ENCODE measurements at regions not wholly inside any gene's neighbourhood (a gene's known extent, or its start where the extent isn't known, plus 50 kb on each side); places are given as distances from the start of the nearest gene placed in this dataset.

GRCh38 chr9:80114241-80114640 lies 542.5 kb downstream of the TLE4 start:
- H3K9me3 ChIP-seq (ENCODE audit: control insufficient read depth, insufficient read depth, low read depth, low read length) = no peaks in the 10 kb centered on the region

GRCh38 chr9:80107931-80108660 lies 536.3 kb downstream of the TLE4 start:
- H3K27ac ChIP-seq (ENCODE audit: low read depth, low read length) = no peak overlapping the region
- no peaks in the 10 kb centered on the region for H3K27me3 ChIP-seq (ENCODE audit: control insufficient read depth, insufficient read depth, low read length)
- no peaks in the 10 kb centered on the region for H3K9me3 ChIP-seq (ENCODE audit: control insufficient read depth, insufficient read depth, low read depth, low read length)
- no peak overlapping the region for H3K9ac ChIP-seq (ENCODE audit: low read length)
- H3K4me3 ChIP-seq (ENCODE audit: low read depth, low read length) = no peak overlapping the region
- H3K4me1 ChIP-seq (ENCODE audit: control insufficient read depth, insufficient read depth, low read length) = no peaks in the 10 kb centered on the region
- H3K36me3 ChIP-seq (ENCODE audit: control insufficient read depth, insufficient read depth, low read length) = no peaks in the 10 kb centered on the region

More at GRCh38 chr9:80114241-80114640, 542.5 kb downstream of the TLE4 start:
- Histone ChIP-seq H3K27ac (ENCODE audit: low read depth, low read length) (no peak overlapping the region), H3K4me3 (ENCODE audit: low read depth, low read length) (no peak overlapping the region), H3K4me1 (ENCODE audit: control insufficient read depth, insufficient read depth, low read length) (no peaks in the 10 kb centered on the region), H3K27me3 (ENCODE audit: control insufficient read depth, insufficient read depth, low read length) (no peaks in the 10 kb centered on the region), H3K9ac (ENCODE audit: low read length) (no peak overlapping the region), H3K36me3 (ENCODE audit: control insufficient read depth, insufficient read depth, low read length) (no peaks in the 10 kb centered on the region)

- no peak overlapping the region for H3K4me3 ChIP-seq (ENCODE audit: low read depth, low read length)
Observed at GRCh38 chr9:80097476-80097875, 525.7 kb downstream of the TLE4 start.

GRCh38 chr9:80094176-80094771 lies 522.5 kb downstream of the TLE4 start:
- no peak overlapping the region for H3K27ac ChIP-seq (ENCODE audit: low read depth, low read length)
- H3K4me3 ChIP-seq (ENCODE audit: low read depth, low read length) = no peak overlapping the region
- H3K36me3 ChIP-seq (ENCODE audit: control insufficient read depth, insufficient read depth, low read length) = no peaks in the 10 kb centered on the region
- H3K4me1 ChIP-seq (ENCODE audit: control insufficient read depth, insufficient read depth, low read length) = no peaks in the 10 kb centered on the region
- H3K9me3 ChIP-seq (ENCODE audit: control insufficient read depth, insufficient read depth, low read depth, low read length) = no peaks in the 10 kb centered on the region; the same call in 1 of the 2 replicates
- no peaks in the 10 kb centered on the region for H3K27me3 ChIP-seq (ENCODE audit: control insufficient read depth, insufficient read depth, low read length)
- no peak overlapping the region for H3K9ac ChIP-seq (ENCODE audit: low read length)

More at GRCh38 chr9:80097476-80097875, 525.7 kb downstream of the TLE4 start:
- no peaks in the 10 kb centered on the region for H3K27me3 ChIP-seq (ENCODE audit: control insufficient read depth, insufficient read depth, low read length)
- H3K27ac ChIP-seq (ENCODE audit: low read depth, low read length) = no peak overlapping the region
- no peaks in the 10 kb centered on the region for H3K4me1 ChIP-seq (ENCODE audit: control insufficient read depth, insufficient read depth, low read length)
- peaks cover 4% of the 10 kb centered on the region; the same call in 1 of the 2 replicates for H3K9me3 ChIP-seq (ENCODE audit: control insufficient read depth, insufficient read depth, low read depth, low read length)
- no peaks in the 10 kb centered on the region for H3K36me3 ChIP-seq (ENCODE audit: control insufficient read depth, insufficient read depth, low read length)
- no peak overlapping the region for H3K9ac ChIP-seq (ENCODE audit: low read length)

GRCh38 chr9:80093695-80094094 lies 521.9 kb downstream of the TLE4 start:
- Histone ChIP-seq H3K9me3 (ENCODE audit: control insufficient read depth, insufficient read depth, low read depth, low read length) (no peaks in the 10 kb centered on the region; the same call in 1 of the 2 replicates), H3K27ac (ENCODE audit: low read depth, low read length) (no peak overlapping the region), H3K4me1 (ENCODE audit: control insufficient read depth, insufficient read depth, low read length) (no peaks in the 10 kb centered on the region), H3K36me3 (ENCODE audit: control insufficient read depth, insufficient read depth, low read length) (no peaks in the 10 kb centered on the region), H3K9ac (ENCODE audit: low read length) (no peak overlapping the region), H3K27me3 (ENCODE audit: control insufficient read depth, insufficient read depth, low read length) (no peaks in the 10 kb centered on the region), H3K4me3 (ENCODE audit: low read depth, low read length) (no peak overlapping the region)

- Histone ChIP-seq H3K9me3 (ENCODE audit: control insufficient read depth, insufficient read depth, low read depth, low read length) (no peaks in the 10 kb centered on the region; the same call in 1 of the 2 replicates), H3K36me3 (ENCODE audit: control insufficient read depth, insufficient read depth, low read length) (no peaks in the 10 kb centered on the region), H3K27me3 (ENCODE audit: control insufficient read depth, insufficient read depth, low read length) (no peaks in the 10 kb centered on the region), H3K9ac (ENCODE audit: low read length) (no peak overlapping the region), H3K4me3 (ENCODE audit: low read depth, low read length) (no peak overlapping the region), H3K27ac (ENCODE audit: low read depth, low read length) (no peak overlapping the region), H3K4me1 (ENCODE audit: control insufficient read depth, insufficient read depth, low read length) (no peaks in the 10 kb centered on the region)
Observed at GRCh38 chr9:80091526-80091925, 519.8 kb downstream of the TLE4 start.

GRCh38 chr9:80090317-80090716 lies 518.6 kb downstream of the TLE4 start:
- H3K4me3 ChIP-seq (ENCODE audit: low read depth, low read length) = no peak overlapping the region
- H3K36me3 ChIP-seq (ENCODE audit: control insufficient read depth, insufficient read depth, low read length) = no peaks in the 10 kb centered on the region
- no peak overlapping the region for H3K9ac ChIP-seq (ENCODE audit: low read length)
- H3K4me1 ChIP-seq (ENCODE audit: control insufficient read depth, insufficient read depth, low read length) = no peaks in the 10 kb centered on the region
- no peaks in the 10 kb centered on the region for H3K9me3 ChIP-seq (ENCODE audit: control insufficient read depth, insufficient read depth, low read depth, low read length)
- no peak overlapping the region for H3K27ac ChIP-seq (ENCODE audit: low read depth, low read length)
- no peaks in the 10 kb centered on the region for H3K27me3 ChIP-seq (ENCODE audit: control insufficient read depth, insufficient read depth, low read length)

GRCh38 chr9:80086822-80087345 lies 515.1 kb downstream of the TLE4 start:
- Histone ChIP-seq H3K27ac (ENCODE audit: low read depth, low read length) (no peak overlapping the region), H3K9me3 (ENCODE audit: control insufficient read depth, insufficient read depth, low read depth, low read length) (no peaks in the 10 kb centered on the region), H3K4me3 (ENCODE audit: low read depth, low read length) (no peak overlapping the region), H3K27me3 (ENCODE audit: control insufficient read depth, insufficient read depth, low read length) (no peaks in the 10 kb centered on the region), H3K9ac (ENCODE audit: low read length) (no peak overlapping the region), H3K4me1 (ENCODE audit: control insufficient read depth, insufficient read depth, low read length) (no peaks in the 10 kb centered on the region), H3K36me3 (ENCODE audit: control insufficient read depth, insufficient read depth, low read length) (no peaks in the 10 kb centered on the region)

- Histone ChIP-seq H3K27ac (ENCODE audit: low read depth, low read length) (no peak overlapping the region), H3K36me3 (ENCODE audit: control insufficient read depth, insufficient read depth, low read length) (no peaks in the 10 kb centered on the region), H3K9ac (ENCODE audit: low read length) (no peak overlapping the region), H3K4me1 (ENCODE audit: control insufficient read depth, insufficient read depth, low read length) (no peaks in the 10 kb centered on the region), H3K9me3 (ENCODE audit: control insufficient read depth, insufficient read depth, low read depth, low read length) (no peaks in the 10 kb centered on the region), H3K4me3 (ENCODE audit: low read depth, low read length) (no peak overlapping the region), H3K27me3 (ENCODE audit: control insufficient read depth, insufficient read depth, low read length) (no peaks in the 10 kb centered on the region)
Observed at GRCh38 chr9:80086386-80086785, 514.6 kb downstream of the TLE4 start.

- H3K9me3 ChIP-seq (ENCODE audit: control insufficient read depth, insufficient read depth, low read depth, low read length) = no peaks in the 10 kb centered on the region
- no peak overlapping the region for H3K27ac ChIP-seq (ENCODE audit: low read depth, low read length)
- H3K9ac ChIP-seq (ENCODE audit: low read length) = no peak overlapping the region
- H3K36me3 ChIP-seq (ENCODE audit: control insufficient read depth, insufficient read depth, low read length) = no peaks in the 10 kb centered on the region
- no peaks in the 10 kb centered on the region for H3K4me1 ChIP-seq (ENCODE audit: control insufficient read depth, insufficient read depth, low read length)
- no peaks in the 10 kb centered on the region for H3K27me3 ChIP-seq (ENCODE audit: control insufficient read depth, insufficient read depth, low read length)
- no peak overlapping the region for H3K4me3 ChIP-seq (ENCODE audit: low read depth, low read length)
Observed at GRCh38 chr9:80085668-80086067, 513.9 kb downstream of the TLE4 start.

GRCh38 chr9:80082213-80082612 lies 510.4 kb downstream of the TLE4 start:
- Histone ChIP-seq H3K27ac (ENCODE audit: low read depth, low read length) (no peak overlapping the region), H3K4me1 (ENCODE audit: control insufficient read depth, insufficient read depth, low read length) (no peaks in the 10 kb centered on the region), H3K36me3 (ENCODE audit: control insufficient read depth, insufficient read depth, low read length) (no peaks in the 10 kb centered on the region), H3K4me3 (ENCODE audit: low read depth, low read length) (no peak overlapping the region), H3K9ac (ENCODE audit: low read length) (no peak overlapping the region), H3K9me3 (ENCODE audit: control insufficient read depth, insufficient read depth, low read depth, low read length) (no peaks in the 10 kb centered on the region), H3K27me3 (ENCODE audit: control insufficient read depth, insufficient read depth, low read length) (no peaks in the 10 kb centered on the region)
